VCaP (cell line): ENCODE measurements at regions not wholly inside any gene's neighbourhood (a gene's known extent, or its start where the extent isn't known, plus 50 kb on each side); places are given as distances from the start of the nearest gene placed in this dataset.

Experiments
- H3K27ac ChIP-seq: fragments of 450-650 bp; 2 replicates; pipeline ENCODE4 v1.5.1; 2017
- CTCF ChIP-seq: fragments of 450-650 bp; conservative IDR thresholded peaks from 2 replicates; pipeline ENCODE4 v1.5.1; 2017; ENCODE audit warnings: mild to moderate bottlenecking, moderate library complexity

GRCh38 chr11:36807871-36808270, 209.8 kb upstream of the RAG2 start:
- TF ChIP-seq CTCF = no peak
- H3K27ac ChIP-seq = no peak overlapping the region

- H3K27ac ChIP-seq = no peak overlapping the region
- no peak for TF ChIP-seq CTCF
These were observed 205.0 kb upstream of the RAG2 start for GRCh38 chr11:36803084-36803483.

GRCh38 chr11:36792996-36793914, 195.2 kb upstream of the RAG2 start:
- H3K27ac ChIP-seq = peak overlapping the region; percentile 78
- peak; percentile 60 for TF ChIP-seq CTCF

- H3K27ac ChIP-seq = peak overlapping the region; percentile 78; the same call in 1 of the 2 replicates
- TF ChIP-seq CTCF = no peak
These were observed 193.9 kb upstream of the RAG2 start for GRCh38 chr11:36791957-36792356.

- H3K27ac ChIP-seq = no peak overlapping the region
- TF ChIP-seq CTCF = no peak
These were observed 192.5 kb upstream of the RAG2 start for GRCh38 chr11:36790526-36790925.

GRCh38 chr11:36783808-36784207, 185.8 kb upstream of the RAG2 start:
- no peak overlapping the region for H3K27ac ChIP-seq
- TF ChIP-seq CTCF = no peak

GRCh38 chr11:36779791-36780190, 181.8 kb upstream of the RAG2 start:
- no peak for TF ChIP-seq CTCF
- no peak overlapping the region for H3K27ac ChIP-seq
